KBM-7 (cell line): ENCODE measurements at regions not wholly inside any gene's neighbourhood (a gene's known extent, or its start where the extent isn't known, plus 50 kb on each side); places are given as distances from the start of the nearest gene placed in this dataset.

Experiments
- DNase-seq: peaks from one replicate; pipeline ENCODE4 v3.0.0-alpha.2; 2015
- in situ Hi-C: fragments of 300-500 bp; cut with MboI; formaldehyde crosslinking; loops from 2 replicates; pipeline ENCODE4 v1.14.3; 2020; ENCODE audit warnings: low sequenced_read_pairs, low pct_unique_long_range_greater_than_20kb, mixed read lengths

DNA sequence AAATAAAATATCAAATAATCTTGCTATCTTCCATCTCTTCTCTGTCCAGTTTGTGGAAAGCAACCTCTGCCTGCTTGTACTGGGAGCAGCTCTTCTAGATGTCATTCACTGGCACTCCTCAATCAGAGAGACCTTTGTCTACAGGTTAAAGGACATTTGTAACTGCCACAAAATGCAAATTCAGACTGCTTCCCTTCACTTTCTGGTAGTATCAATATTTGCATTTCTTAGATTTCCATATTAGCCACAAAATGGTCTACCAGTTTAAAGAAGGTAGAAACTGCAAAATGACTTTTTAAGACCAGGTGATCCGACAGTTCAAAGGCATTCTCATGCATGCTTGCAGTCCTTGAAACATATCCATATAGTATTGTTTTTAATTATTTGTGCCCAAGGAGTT is 51.7 kb upstream of the RCN1 start:
- in situ Hi-C loops = no loop called here
- no peak for DNase-seq

DNA sequence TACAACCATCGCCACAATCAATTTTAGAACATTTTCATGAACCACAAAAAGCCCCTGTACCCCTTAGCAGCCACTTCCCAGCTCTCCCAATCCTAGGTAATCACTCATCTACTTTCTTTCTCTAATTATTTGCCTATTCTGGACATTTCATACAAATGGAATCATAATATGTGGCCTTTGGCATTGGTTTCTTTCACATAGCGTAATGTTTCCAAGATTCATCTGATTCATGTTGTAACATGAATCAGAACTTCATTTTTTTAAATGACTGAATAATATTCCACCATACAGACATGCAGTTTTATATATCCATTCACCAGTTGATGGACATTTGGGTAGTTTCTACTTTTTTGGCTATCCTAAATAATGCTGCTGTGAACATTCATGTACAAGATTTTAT is 56.2 kb upstream of the RCN1 start:
- in situ Hi-C loops = no loop called here
- no peak for DNase-seq

DNA sequence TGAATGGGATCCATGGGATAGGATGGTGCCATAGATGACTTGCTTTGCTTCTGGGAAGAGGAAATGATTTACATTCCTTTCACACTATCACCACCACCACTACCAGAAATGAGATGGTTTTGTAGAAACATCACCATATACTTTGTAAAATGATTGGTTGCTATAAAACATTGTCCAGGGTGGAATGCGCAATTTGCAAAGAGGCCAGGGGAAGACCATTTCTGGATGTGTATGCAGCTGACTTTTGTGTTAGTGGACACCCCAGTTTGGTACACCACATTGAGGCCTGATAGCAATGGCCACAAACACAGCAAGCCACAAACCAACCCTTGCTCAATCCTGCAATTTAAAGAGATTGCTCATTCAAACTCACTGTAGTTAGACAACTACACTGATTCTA is 56.7 kb upstream of the RCN1 start:
- in situ Hi-C loops = no loop called here
- no peak for DNase-seq

DNA sequence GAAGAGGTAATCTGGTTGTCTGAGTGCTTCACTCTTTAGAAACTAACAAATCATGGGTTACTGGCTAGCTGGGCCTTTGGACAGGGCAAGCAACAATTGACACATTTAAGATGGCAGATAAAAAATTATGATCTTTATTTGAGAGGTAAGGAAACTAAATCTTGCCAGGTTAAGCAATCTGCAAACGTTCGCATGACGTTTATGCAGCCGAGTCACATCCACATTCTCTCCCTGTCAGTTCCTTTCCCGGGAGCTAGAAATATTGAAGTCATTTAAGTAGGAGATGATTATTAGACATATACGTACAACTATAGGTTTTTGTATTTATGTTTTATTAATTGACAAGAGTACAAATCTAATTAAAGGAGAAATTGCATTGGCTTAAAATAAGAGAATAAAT is 57.4 kb upstream of the RCN1 start:
- in situ Hi-C loops = no loop called here
- no peak for DNase-seq

DNA sequence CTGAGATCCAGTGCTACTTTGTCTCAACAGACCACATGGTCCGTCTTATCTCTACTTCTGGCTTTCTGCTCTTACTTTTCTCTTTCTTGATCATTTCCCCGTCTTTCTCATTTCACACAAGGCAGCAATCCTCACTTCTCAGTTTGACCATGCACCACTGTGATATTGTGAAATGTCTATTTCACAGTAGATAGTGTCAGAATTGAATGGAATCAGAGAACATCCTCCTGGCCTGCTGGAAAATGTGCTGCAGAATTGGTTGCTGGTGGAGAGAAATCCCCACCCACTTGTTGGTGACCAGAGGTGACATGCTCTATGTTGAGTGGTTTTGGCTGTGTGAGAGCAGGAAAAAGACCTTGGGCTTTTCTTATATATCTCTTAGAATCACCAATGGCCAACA is 57.8 kb upstream of the RCN1 start:
- DNase-seq = no peak
- in situ Hi-C loops = no loop called here

DNA sequence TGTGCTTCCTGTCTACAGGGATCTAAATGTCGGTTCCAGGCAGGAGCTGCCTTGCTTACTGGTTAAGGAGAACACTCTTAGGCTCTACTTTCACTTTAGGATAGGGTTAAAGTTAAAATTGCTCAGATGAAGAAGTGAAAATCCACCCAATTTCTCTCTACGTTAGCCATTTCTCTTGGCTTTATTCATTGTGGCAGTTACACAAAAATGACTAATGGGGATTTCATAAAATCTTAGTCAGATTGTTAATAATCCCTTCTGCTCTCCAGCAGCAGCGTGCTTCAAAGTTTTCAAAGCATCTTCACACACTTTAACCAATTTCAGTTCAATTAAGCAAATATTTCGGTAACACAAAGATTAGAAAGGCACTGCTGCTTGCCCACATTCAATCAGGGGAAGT is 58.4 kb upstream of the RCN1 start:
- DNase-seq = no peak
- in situ Hi-C loops = no loop called here

DNA sequence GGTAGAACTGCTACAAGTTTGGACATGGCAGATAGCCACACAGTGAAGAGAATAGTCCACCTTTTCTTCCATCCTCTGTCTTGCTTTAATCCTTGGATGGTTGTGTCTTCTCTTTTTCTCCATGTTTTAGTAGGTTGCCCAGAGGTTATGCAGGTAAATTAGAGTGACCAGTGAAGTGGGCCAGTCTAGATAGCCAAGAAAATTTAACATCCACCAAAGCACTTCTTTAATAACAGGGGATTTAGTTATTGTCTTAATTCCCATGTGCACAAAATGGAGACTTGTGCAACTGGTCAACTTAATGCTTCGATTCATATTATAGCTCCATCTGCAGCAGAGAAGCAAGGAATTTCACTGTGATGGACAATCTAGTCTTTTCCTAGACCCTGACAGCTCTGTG is 58.8 kb upstream of the RCN1 start:
- DNase-seq = no peak
- in situ Hi-C loops = no loop called here

DNA sequence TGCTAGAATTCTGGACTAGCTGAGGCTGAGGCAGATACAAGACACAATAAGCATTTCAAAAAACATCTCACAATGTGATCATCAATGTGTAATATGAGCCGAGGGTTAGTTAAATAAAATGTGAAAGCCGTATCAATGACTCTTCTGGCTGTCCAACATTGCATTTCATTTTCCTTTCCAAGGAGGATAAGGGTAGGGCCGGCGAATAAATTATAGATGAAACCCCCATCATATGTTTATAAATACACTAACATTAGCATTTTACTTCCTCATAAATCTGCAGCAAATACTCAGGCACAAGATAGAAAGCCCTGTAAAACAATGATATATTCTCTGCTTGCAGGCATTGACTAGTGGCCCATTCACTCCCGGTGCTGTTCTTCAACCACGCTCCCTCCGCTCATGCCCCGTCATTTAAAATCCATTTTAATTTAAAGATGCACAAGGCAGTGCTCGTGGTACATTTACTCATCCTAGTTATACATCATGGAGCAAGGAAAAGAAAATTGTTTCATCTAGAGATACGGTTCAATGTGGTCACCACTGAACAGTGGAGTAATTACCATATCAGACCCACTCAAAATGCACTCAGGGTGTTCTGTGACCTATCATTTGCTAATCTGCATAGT is 59.9 kb upstream of the RCN1 start:
- in situ Hi-C loops = no loop called here
- DNase-seq = no peak

DNA sequence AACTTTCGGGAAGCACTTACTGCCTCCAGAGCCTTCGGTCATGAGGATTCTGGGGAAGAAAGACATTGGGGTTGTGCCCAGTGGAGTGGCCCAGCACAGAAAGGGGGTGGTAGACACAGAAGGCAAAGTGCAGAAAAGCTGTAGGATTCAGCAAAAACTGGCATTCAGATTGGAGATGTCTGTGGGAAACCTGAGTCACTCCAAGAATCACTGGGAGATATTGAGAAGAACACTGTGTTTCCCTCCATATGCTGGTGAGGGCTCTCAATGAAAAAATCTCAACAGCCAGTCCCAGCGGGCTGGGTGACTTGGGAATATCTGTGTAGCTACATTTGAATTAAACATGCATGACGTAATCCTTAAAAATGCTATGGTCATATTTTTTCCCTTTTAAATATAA is 61.2 kb upstream of the RCN1 start:
- in situ Hi-C loops = no loop called here
- DNase-seq = no peak

DNA sequence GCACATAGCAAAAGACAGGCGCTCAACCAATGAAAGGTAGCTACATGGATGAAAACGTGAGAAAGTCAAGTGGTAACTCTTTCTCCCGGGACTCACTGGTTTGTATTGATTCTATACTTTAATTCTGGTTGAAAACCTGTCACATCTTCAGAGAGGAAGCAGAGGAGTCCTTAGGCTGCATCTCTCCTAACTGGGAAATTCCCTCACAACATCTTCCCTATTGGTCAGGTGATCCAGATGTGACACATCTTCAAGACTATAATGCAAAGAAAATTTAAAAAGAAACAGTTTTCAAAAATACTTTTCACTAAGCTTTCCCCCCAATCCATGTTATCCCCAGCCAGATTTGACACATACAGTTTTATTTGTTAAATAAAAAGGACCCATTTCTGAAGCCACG is 62.7 kb upstream of the RCN1 start:
- DNase-seq = no peak

DNA sequence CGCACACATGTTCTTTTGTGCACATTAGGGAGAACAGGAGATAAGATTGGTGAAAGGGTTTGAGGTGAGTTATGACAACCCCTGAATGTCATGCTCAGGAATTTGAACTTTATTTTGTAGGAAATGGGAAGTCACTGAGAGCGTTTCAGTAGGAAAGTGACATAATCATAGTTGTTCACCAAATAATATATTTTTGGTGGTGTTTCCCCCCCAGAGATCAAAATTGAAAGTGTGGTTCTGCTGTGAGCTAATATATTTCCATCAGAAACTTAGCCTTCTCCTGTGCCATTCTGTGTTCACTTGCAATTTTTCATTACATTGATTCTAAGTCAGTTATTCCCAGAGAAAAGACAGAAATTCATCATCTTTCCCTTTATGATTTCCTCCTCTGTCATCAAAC is 64.1 kb upstream of the RCN1 start:
- in situ Hi-C loops = no loop called here
- no peak for DNase-seq

More for the DNA sequence above, 62.7 kb upstream of the RCN1 start:
- in situ Hi-C loops = no loop called here

DNA sequence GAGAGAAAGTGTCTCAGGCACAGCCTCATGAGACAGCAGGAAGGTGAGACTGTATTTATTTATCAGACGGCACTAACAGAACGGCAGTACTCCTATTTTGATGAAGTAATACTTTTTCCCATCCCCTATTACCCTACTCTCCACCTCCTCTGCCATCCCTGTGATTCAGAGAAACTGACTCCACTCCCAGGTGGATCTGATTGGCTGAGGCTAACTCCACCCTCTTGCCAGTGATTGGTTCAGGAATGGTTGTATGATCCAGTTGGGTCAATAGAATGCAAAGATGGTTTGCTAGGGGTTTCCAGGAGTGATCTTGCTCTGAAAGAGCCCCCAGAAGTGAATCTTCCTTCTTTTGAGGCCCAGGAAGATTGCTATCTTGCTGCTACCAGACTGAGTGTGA is 65.9 kb upstream of the RCN1 start:
- no peak for DNase-seq
- in situ Hi-C loops = no loop called here

DNA sequence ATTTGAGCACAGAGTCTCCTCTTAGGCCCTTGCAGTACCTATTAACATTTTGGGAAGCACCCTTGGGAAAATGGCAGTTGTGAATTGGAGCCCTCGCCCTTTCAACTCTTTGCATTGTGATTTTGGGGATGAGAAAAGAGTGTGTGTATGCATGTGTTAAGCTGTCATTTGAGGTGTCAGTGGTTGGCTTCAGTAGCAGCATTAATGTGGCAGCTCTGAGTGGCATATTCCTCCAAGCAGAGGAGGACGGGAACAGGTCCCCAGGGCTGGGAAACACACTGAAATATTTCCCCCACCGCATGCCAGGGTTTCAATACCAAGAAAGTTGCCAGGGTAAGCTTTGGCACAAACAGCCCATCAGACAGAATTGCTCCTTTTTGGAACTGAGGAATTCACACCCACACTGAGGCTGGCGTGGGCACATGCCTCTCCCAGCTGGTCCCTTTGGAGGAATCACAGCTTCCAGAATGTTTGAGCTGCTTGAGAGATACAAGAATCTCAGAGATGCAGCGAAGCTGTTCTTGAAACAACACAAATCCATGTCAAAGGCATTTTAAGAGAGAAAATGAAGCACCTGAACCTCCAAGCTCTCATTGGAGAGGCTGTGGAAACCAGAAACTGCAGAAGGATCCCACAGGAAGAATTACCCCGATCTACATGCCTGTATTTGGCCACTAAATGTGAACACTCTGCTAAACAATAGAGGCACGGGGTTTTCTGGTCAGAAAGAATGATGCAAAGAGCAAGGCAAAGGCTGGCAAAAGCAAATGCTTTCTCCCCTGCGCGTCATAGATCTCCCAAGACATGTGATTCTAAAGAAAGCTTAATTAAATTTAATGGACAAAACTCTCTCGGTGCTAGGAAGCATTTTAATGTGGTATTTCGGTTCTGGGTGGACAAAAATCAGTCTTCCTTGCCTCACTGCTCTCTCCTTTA is 67.2 kb upstream of the RCN1 start:
- DNase-seq = no peak
- in situ Hi-C loops = no loop called here

DNA sequence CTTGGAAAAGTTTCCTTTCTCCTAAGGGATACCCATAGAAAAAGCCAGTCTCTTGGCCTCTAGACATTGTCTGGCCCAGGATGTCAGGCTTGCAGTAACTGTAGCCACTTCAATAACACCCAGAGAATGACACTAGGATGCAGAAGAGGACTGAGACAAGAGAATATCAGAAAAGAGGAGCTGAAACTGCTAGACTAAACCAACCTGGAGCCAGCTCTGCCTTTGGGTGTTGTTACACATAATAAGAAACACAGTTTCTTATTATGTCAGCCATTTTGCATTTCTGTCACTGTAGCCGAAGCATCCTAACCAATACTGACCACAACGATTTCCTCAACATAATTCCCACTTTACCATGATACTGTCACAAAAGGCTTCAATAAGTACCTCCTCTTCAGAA is 72.2 kb upstream of the RCN1 start:
- no peak for DNase-seq
- in situ Hi-C loops = no loop called here

DNA sequence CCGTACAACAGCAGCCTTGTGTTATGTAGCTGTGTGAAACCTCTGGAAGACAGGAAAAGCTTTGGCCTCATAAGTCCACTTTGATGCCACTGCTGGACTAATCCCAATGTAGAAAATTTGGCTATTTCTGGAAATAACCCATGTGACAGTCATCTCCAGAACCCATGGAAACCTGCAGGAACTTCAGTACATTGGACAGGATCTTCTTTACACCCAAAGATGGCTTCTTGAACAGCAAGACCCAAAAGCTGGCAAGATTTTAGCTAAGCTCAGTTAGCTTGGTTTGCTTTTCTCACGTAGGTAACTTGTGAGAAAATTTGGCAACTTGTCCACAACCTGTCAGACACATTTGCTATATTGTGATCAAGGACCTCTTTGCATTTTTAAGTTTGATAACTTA is 74.8 kb upstream of the RCN1 start:
- DNase-seq = no peak
- in situ Hi-C loops = no loop called here

DNA sequence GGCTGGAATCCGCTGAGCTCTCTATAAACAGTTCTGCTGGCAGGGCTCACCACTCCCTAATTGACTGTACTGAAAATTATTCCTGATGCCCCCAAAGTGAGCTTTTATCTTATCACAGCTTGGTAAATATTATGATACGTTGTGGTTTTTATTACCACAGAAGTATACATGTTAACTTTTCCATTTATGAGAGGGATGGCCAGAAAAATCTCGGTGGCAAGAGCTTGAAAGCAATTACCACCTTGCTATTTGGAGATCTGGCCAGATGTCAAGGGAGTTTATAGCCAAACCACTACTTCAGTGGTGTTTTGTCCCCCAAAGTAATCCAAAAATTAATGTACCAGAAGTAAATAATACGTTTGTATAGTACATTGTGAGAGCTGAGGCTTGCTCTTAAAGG is 75.4 kb upstream of the RCN1 start:
- no peak for DNase-seq
- in situ Hi-C loops = no loop called here

DNA sequence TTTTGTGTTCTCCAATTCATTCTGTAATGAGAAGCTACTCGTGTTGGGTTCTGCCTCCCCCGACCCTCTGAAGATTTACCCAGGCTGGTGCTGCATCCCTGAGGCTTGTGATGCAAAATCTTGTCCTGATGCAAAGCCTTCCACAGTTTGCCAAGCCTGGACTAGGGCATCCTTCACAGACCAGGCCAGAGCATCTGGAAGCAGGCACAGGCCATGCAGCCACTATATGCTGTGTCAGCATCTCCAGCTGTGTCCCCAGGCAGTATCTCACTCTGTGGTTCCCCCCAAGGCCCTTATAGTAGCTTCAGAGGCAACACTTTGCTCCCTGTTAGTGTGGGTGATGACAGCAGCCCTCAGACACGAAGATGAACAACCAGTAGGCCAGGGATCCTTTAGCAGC is 77.3 kb upstream of the RCN1 start:
- in situ Hi-C loops = no loop called here

DNA sequence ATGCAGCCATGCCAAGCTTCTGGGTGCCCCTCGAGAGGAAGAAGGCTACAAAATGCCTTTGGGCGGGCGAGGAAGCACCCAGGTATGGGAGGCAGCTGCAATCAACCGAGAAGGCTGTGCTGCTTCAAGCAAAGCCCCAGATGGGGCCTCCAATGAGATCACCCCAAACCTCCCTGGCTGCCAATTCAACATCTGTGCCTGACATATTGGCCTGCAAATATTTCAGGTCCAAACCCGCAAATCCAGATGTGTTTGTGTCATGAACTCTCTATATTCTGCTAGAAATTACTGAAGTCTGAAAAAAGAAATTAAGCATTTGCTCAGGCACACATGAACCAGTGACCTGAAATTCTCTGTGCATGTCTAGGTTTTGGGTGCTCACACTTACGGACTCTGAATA is 78.8 kb upstream of the RCN1 start:
- DNase-seq = no peak
- in situ Hi-C loops = no loop called here

More for the DNA sequence above, 77.3 kb upstream of the RCN1 start:
- DNase-seq = no peak

DNA sequence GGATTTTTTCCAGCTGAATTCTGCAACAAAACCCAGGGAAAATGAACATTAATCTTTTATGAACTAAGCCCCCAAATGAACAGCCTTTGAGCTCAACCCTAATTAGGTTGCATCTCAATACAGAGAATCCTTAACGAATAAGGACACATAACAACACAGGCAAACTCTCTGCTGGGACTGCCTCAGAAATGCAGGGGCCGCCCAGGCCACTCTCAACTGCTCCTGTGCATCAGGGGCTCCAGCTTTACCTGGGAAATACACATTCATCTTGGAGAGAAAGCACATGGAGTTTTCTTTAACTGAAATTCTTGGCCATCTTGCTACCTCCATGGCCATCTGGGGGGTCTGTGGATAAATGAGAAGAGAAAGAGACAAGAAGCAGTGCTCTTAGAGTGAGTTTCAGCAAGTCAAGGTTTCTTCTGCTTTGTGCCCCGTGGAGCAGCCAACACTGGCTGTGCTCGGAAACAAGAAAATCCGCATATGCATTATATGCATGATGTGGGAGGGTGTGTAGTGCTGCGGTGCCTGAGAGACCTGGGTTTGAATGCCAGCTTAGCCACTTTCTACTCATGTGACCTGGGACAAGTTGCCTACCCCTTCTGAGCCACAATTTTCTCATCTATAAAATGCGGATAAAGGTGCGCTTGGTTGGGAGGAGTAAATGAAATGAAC is 81.9 kb upstream of the RCN1 start:
- no peak for DNase-seq
- in situ Hi-C loops = no loop called here

DNA sequence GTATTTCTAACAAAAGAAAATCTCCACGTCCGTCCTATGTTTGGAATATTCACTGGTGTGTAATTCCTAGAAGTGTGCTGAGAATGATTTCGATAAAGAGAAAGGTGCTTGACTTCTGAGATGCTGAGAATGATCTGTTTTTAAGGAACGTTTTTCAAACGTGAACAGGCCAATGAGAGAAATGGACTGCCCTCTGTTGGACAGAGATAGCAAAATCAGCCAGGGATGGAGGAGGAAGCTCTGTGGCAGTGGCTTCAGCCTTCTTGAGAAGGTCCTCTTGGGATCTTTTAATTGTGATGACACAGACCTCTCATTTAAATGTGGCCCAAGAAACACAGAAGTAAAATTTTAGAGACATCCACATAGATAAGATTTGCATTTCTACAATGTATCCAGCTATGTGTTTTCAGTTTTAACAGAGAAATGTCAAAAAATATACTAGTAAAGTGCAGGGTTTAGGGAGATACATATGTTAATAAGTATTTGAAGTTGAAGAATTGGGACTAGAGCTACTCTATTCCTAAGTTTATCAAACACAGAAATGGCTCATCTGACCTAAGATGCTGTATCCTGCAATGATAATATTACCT is 84.0 kb upstream of the RCN1 start:
- in situ Hi-C loops = no loop called here
- DNase-seq = peak; percentile 52
